Esophagus muscularis mucosa (tissue), 3 donors: ENCODE measurements at regions not wholly inside any gene's neighbourhood (a gene's known extent, or its start where the extent isn't known, plus 50 kb on each side); places are given as distances from the start of the nearest gene placed in this dataset.

ENCODE experiments used
- POLR2A ChIP-seq: fragments of 450-650 bp; IDR thresholded peaks from one replicate; pipeline ENCODE4 v1.6.1; 2017; ENCODE audit warnings: antibody characterized with exemption, moderate library complexity, mild to moderate bottlenecking, low read depth
- TF ChIP-seq, protein P1 (sequence below), 3 experiments: fragments of 200-600 bp in 2 of 3; fragments of 450-650 bp in 1 of 3; sonication (generic) in 2 of 3; IDR thresholded peaks; one replicate each; pipeline ENCODE4 v1.5.1; 2017 to 2019; ENCODE audit warnings: antibody characterized with exemption in 3 of 3, mild to moderate bottlenecking in 2 of 3, moderate library complexity in 1 of 3

DNA sequence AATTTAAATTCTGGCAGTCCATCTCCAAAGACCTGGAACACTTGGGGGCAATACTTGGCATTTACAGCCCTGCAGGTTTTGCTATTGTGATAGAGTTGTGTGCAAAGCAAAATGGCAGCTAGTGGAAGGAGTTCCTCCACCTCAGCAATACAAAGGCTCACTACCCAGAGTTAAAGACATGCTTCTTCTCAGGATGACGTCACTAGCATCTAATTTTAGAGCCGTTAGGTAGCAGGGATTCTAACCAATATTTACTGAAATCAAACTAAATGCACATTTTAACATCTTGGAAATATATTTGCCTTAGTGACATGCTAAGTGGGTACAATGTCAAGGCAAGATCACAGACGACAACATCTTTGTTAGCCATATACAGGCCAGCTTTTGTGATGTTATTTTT is 261.6 kb downstream of the MAN2A1 start:
- TF ChIP-seq, protein P1, sequence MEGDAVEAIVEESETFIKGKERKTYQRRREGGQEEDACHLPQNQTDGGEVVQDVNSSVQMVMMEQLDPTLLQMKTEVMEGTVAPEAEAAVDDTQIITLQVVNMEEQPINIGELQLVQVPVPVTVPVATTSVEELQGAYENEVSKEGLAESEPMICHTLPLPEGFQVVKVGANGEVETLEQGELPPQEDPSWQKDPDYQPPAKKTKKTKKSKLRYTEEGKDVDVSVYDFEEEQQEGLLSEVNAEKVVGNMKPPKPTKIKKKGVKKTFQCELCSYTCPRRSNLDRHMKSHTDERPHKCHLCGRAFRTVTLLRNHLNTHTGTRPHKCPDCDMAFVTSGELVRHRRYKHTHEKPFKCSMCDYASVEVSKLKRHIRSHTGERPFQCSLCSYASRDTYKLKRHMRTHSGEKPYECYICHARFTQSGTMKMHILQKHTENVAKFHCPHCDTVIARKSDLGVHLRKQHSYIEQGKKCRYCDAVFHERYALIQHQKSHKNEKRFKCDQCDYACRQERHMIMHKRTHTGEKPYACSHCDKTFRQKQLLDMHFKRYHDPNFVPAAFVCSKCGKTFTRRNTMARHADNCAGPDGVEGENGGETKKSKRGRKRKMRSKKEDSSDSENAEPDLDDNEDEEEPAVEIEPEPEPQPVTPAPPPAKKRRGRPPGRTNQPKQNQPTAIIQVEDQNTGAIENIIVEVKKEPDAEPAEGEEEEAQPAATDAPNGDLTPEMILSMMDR (IDR thresholded peaks at IDR 0.05), result no peak
- no peak for TF ChIP-seq POLR2A
